Renal pelvis (tissue), 1 donor: ENCODE measurements at regions not wholly inside any gene's neighbourhood (a gene's known extent, or its start where the extent isn't known, plus 50 kb on each side); places are given as distances from the start of the nearest gene placed in this dataset.
A peak's percentile ranks its signal among the peaks of the same experiment; 100 is the strongest.

ENCODE experiments used
- DNase-seq: peaks from one replicate; pipeline ENCODE4 v3.0.0-alpha.2; 2013

- no peak for DNase-seq
Measured at GRCh38 chr5:3957658-3958057, 362.0 kb downstream of the IRX1 start.

GRCh38 chr5:3958389-3958788 is 362.8 kb downstream of the IRX1 start:
- no peak for DNase-seq

DNA sequence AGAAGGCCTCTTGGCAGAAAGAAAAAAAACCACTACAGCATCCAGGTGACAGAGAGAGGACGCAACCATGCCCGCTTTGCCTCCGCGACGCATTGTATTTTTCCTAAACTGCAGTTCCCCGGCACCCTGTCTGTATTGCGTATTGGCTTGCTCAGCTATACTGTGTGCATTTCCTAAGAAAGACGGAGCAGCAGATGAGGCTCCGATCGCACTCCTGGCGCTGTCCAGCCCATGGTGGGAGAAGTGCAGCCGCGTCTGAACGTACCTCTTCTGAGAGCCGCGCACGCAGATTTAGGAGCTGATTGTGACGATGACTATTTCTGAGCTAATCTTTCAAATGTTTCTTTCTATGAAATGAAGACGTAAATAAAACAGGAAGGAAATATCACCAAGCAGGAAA is 366.5 kb downstream of the IRX1 start:
- no peak for DNase-seq

DNA sequence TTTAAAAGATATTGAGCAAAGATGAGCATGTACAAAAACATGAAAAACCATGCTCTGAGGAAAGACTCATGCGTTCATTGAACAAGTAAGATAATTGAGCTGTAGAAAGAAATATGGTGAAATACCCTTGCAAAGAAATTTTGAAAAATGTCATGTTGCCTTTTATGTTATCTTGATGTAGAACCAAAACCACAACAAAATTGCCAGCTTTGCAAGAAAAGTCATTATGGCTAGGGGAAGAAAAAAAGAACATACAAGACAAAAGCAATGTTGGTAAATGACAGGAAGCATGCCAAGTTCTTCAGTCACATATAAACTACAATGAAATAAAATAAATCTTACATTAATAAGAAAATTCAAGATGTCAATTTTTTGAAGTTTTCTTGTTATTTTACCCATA is 368.0 kb downstream of the IRX1 start:
- DNase-seq: no peak

DNA sequence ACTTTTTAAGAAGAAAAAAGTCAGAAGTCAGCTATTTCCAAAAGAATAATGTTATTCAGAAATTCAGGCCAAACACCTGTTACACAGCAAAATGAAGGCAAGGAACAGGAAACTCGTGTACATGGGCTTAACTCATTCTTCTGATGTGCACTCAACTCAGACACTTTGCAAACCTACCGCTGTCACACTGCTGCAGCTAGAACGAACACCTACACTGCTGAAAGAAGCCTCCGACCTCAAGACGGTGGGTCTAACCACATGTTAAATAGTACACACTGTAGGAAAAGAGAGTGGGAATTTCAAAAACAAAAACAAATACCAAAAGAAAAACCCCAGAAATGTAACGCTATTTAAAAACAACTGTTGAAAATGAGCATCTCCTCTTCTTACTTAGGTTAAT is 384.5 kb downstream of the IRX1 start:
- DNase-seq: no peak

DNA sequence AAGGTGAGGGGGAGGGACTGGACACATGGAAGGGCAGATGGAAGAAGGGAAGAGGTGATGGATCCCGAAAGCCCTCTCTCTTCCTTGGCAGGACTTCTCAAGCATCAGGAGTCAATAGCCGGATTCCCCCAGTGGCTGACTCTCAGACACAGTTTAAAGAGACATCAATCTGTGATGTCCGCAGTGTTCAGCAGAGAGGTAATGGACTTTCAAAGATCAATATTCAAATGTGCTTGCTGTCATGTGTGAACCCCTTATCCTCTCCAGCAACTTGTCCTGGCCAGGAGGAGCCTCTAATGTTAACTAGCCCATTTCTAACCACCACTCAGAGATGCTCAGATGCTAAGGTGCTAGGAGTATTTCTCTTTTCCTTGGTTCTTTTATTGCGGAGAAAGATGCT is 392.2 kb downstream of the IRX1 start:
- DNase-seq: no peak

- DNase-seq: no peak
Measured at GRCh38 chr5:3993856-3994473, 398.3 kb downstream of the IRX1 start.

GRCh38 chr5:3994628-3995027 is 399.0 kb downstream of the IRX1 start:
- DNase-seq: no peak

DNA sequence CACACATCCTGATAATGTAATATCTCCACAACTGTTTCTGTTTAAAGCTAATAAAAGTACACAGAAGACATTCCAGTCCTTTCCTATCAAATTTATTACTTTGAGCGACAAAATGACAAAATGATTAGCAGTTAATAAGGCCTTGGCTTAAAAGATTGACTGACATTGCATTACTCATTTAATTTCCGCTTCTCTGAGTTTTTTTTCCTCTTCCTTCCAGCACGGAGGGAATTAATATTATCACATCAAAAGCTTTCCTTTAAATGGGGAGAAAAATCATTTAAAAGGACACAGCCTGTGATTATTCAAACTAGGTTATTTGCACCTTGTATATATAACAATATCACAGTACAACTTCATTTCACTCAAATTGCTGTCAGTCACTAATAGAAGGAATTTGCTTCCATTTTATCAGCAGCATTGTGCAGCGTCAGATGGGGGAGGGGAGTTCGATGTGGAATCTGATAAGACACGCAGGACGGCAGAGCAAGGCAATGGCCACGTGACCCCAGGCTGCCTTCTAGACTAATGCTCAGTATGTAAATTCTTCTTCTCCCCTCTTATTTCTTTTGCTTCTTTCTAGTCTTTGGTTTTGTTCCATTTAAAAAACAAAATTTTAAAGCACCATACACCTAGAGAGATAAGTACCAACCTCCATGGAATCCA is 400.5 kb downstream of the IRX1 start:
- DNase-seq: no peak

DNA sequence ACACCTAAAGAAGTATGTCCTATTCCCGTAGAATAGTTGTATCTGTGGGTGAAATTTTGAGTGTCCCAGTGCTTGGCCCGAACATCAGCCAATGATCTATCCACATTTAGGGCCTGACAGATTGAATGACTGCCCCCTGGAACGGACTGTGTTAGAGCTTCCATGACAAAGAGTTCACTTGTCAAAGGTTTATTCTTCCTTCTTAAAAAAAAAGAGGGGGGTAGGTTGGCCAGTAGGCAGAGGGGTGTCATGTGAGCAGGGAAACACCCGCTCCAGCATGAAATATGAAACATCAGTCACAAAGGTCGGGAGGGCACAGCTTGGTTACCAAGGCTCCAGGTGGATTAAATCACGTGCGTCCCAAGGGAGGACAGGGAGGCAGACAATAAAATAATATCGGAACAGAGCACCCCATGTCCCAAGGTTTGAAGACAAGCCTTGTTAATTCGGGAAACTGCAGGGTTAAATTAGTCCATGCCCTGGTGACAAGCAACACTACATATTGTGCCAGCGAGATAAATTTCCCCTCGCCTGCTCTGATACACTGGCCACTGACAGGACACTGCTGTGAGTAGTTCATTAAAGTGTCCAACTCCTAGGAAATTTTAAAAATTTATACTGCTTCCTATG is 401.2 kb downstream of the IRX1 start:
- peak; percentile 36 for DNase-seq

DNA sequence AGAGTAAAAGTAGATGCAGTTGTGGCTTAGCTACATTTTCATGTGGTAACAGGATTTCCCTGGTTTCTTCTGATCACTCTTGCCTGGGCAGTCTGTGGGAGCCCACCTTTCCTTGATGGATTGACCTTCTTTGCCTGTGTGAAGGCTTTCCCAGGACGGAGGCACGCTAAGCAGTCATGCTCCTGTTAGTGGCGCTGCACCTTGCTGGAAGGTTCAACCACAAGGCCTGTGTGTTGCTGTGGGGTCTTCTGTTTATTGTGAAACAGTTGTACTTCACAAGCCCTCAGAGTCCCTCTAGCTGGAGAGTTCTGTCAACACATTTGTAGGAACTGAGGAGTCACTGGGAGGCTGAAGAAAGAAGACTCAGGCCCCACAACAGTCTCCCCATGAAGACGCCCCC is 402.0 kb downstream of the IRX1 start:
- DNase-seq: no peak

- no peak for DNase-seq
Measured at GRCh38 chr5:3999929-4000328, 404.3 kb downstream of the IRX1 start.

DNA sequence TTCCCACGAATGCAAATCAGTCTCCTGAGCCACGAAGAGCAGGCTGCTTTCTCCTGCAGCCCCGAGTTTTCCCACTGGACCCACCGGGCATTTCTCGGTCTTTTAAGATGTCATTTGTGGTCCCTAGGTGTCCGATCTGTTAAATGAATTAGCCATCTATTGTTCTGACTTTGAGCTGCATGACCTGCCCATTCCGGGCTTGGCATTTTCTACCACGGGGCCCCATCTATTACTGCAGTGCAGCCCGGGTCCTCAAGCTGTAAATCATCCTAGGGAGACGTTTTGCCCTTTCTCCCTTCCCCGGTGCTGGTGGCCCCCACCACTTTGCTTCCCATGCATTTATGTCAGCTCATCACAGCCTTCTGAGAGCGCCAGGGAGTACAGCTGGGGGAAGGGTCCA is 405.4 kb downstream of the IRX1 start:
- DNase-seq: no peak

GRCh38 chr5:4001758-4002533 is 406.3 kb downstream of the IRX1 start:
- DNase-seq: no peak

DNA sequence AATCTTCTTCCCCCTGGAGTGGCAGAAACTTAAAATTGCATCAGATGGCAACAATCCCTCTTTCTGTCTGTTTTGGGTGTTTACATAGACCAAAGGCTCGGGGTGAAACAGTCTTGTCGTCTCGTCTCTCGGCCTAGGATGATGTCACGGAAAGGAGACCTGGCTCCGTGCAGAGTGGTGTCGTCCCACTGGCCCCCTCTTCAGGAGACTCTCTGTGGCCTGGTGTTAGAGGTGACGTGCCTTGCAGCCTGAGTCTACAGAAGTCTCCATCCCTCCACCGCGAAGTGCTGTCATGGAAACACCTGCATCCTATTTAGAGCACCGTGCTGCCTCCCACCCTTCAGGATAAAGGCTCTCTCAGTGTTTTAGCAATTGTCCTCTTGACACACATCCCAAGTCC is 409.7 kb downstream of the IRX1 start:
- no peak for DNase-seq

- no peak for DNase-seq
Measured at GRCh38 chr5:4007001-4007400, 411.4 kb downstream of the IRX1 start.

GRCh38 chr5:4011943-4012342 is 416.3 kb downstream of the IRX1 start:
- no peak for DNase-seq

DNA sequence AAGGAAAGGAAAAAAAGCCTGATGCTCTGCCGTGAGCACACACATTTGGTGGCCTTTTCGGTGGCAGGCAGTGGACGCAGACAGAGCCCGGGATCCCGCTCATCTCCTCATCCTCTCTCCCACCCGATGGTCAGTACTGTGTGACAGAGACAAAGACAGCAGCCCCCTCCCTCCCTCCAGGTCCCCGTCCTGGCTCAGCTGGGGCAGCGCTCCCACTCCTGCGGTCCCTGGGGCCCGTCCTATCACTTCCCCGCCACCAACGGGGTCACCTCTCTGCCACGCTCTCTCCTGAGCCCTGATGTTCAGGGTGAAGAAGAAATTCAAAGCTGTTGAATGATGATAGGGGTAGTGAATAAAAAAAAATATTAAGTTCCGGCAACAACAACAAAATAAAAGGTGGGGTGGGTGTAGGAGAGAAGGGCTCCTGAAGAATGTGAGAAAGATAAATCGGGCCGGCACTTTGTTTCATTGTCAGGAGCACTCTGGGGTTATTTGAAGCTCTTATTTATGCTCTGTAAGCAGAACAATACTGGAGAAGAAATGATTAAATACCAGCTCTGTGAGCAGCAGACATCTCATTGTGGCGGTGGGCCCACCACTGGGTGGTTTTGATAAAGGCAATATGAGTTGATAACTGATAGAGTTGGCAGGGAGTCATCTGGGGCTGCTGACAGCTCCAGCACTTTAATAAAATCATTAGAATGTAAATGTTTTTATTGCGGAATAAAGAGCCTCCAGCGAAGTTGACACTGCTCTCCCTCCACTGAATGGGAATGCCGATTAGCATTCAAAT is 417.7 kb downstream of the IRX1 start:
- no peak for DNase-seq

DNA sequence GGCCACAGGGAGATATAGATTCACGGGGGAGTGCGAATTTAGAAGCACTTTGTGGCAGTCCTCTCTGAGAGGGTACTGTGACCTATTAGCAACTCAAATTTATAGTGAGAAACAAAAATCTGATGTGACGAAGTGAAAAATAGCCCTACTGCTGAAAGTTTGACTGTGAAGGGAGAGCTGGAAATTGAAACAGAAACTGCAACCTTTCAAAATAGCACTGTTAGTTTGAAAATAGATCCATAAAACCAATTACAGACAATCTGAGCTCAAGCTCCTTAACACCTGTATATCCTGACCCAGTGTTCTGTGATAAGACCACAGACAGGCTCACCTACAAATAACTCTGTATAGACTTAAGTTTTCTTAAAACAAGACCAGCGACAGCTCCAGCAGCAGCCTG is 420.1 kb downstream of the IRX1 start:
- no peak for DNase-seq

DNA sequence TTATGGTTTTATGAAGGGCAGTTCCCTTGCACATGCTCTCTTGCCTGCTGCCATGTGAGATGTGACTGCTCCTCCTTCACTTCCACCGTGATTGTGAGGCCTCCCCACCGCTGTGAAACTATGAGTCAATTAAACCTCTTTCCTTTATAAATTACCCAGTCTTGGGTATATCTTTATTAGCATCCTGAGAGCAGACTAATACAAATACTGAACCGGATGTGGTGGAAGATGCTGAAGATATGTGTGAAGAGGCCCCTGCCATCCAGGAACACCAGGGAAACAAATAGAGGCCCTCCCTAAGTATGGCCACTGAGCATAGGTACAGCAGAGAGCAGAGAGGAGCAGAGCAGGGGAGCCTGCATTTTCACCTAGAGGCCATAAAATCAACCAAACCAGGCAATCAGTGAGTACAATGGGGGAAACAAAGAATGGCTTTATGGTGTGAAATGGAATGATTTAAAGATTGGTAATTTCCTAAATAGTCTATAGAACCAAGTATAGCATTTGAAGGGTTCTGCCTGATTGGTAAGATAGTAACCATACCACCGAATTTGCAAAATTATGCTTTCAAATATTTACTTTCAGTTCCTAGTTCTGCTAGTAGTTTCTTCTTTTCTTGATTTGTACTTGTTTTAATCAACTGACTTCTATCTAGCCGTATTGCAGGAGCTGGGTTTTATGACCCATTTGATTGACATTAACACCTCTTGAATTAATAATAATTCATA is 421.6 kb downstream of the IRX1 start:
- no peak for DNase-seq

DNA sequence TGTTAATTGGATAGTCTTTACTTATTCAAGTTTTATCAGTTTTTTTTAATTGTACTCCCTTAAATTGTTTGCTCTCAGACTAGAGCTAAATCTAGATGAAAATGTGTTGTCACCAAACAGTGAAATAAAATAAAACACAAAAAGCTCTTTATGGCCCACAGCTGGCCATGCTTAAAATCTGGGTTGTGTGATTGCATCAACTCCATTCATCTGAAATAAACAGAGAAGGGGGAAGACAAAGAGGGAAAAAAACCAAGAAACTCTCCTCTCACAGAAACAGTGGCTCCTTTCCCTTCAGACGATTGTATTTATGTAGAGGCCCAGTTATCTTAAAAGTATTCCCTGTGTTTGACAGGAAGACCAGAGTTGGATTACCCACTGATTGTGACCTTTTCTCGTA is 422.4 kb downstream of the IRX1 start:
- DNase-seq: no peak
